HL-60 (cell line): ENCODE measurements at regions not wholly inside any gene's neighbourhood (a gene's known extent, or its start where the extent isn't known, plus 50 kb on each side); places are given as distances from the start of the nearest gene placed in this dataset.

Experiments used
- CTCF ChIP-seq: IDR thresholded peaks from one replicate; pipeline ENCODE4 v1.5.1; 2011; ENCODE audit warnings: low read length, control low read depth, inconsistent platforms; ENCODE audit not compliant: insufficient read depth
- POLR2AphosphoS5 ChIP-seq: IDR thresholded peaks from 2 replicates; pipeline ENCODE4 v1.6.1; 2012; ENCODE audit warnings: low read depth
- SPI1 ChIP-seq: IDR thresholded peaks from 2 replicates; pipeline ENCODE4 v1.6.1; 2012; ENCODE audit warnings: low read depth, mild to moderate bottlenecking, borderline replicate concordance
- TF ChIP-seq, protein P1 (sequence below): IDR thresholded peaks from 2 replicates; pipeline ENCODE4 v1.6.1; 2012; ENCODE audit warnings: low read depth; ENCODE audit not compliant: insufficient replicate concordance

GRCh38 chr11:92594251-92594650 is 369.6 kb downstream of the FAT3 start:
- TF ChIP-seq CTCF, result no peak
- TF ChIP-seq, protein P1, sequence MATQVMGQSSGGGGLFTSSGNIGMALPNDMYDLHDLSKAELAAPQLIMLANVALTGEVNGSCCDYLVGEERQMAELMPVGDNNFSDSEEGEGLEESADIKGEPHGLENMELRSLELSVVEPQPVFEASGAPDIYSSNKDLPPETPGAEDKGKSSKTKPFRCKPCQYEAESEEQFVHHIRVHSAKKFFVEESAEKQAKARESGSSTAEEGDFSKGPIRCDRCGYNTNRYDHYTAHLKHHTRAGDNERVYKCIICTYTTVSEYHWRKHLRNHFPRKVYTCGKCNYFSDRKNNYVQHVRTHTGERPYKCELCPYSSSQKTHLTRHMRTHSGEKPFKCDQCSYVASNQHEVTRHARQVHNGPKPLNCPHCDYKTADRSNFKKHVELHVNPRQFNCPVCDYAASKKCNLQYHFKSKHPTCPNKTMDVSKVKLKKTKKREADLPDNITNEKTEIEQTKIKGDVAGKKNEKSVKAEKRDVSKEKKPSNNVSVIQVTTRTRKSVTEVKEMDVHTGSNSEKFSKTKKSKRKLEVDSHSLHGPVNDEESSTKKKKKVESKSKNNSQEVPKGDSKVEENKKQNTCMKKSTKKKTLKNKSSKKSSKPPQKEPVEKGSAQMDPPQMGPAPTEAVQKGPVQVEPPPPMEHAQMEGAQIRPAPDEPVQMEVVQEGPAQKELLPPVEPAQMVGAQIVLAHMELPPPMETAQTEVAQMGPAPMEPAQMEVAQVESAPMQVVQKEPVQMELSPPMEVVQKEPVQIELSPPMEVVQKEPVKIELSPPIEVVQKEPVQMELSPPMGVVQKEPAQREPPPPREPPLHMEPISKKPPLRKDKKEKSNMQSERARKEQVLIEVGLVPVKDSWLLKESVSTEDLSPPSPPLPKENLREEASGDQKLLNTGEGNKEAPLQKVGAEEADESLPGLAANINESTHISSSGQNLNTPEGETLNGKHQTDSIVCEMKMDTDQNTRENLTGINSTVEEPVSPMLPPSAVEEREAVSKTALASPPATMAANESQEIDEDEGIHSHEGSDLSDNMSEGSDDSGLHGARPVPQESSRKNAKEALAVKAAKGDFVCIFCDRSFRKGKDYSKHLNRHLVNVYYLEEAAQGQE, result no peak
- TF ChIP-seq POLR2AphosphoS5, result no peak
- no peak for TF ChIP-seq SPI1
